OCI-LY3 (cell line): ENCODE measurements at regions not wholly inside any gene's neighbourhood (a gene's known extent, or its start where the extent isn't known, plus 50 kb on each side); places are given as distances from the start of the nearest gene placed in this dataset.

Source experiments
- CTCF ChIP-seq: fragments of 200-600, 300-600 bp; sonication (generic); IDR thresholded peaks from 2 replicates; pipeline ENCODE4 v1.5.1; 2014; ENCODE audit warnings: antibody characterized with exemption, low read length, low read depth
- EZH2phosphoT487 ChIP-seq: fragments of 200-600 bp; shearing (Covaris generic); IDR thresholded peaks from 2 replicates; pipeline ENCODE4 v1.6.1; 2018; ENCODE audit warnings: antibody characterized with exemption, mixed run types, low read depth

DNA sequence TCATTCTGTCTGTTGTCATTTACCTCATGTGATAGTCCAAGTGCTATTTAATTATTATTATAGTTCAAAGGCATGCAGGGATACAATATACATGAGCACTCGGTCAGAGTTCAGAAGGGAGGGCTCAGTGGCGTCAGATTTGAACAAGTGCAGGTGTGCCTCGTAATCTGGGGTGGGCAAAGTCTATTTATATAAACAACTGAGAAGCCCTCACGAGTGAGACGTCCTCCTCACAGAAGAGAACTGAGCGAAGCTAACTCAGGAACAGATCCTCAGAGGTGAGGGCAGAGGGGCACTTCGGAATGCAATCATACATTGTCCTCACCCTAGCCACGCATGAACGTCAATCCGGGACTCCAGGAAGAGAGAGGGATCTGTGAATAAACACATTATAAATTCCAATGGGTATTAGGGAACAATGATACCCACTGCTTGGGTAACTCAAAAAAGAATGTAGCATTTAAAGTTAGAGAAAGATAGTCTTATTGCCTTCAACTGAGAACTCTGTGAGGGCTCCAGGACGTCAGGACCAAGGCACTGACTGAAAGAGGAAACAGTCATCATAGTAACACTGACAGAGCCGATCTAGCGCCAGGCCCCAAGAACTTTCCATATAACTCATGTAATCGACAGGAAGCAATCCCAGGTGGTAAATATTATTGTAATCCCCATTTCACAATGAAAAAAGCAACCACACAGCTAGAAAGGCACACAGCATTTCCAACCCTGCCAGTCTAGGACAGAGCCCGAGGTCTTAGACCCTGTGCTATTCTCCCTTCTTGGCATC lies 127.1 kb upstream of the B3GALT2 start:
- TF ChIP-seq CTCF: no peak
- TF ChIP-seq EZH2phosphoT487: no peak
